Heart left ventricle (tissue), 13 donors: ENCODE measurements at regions not wholly inside any gene's neighbourhood (a gene's known extent, or its start where the extent isn't known, plus 50 kb on each side); places are given as distances from the start of the nearest gene placed in this dataset.

ENCODE experiments used
- POLR2A ChIP-seq, 2 donors: fragments of 450-650 bp; IDR thresholded peaks; one replicate each; pipeline ENCODE4 v1.6.1; 2017; ENCODE audit warnings: antibody characterized with exemption in 2 of 2, mild to moderate bottlenecking in 2 of 2, moderate library complexity in 2 of 2
- TF ChIP-seq, protein P1 (sequence below), 12 donors: fragments of 200-600 bp; sonication (generic) in 4 of 12; IDR thresholded peaks; one replicate each; pipeline versions ENCODE4 v1.5.0 to v1.8.0; 2018 to 2022; ENCODE audit warnings: antibody characterized with exemption in 12 of 12, mild to moderate bottlenecking in 5 of 12
- donor health status: ischemic (EF 13 %, LVEDD 7.1; RV severe dilation, severe dysfunction).
- donor health status: DM: no; HTN: yes; CAD: no.
- donor health status: DM: no; HTN: no; CAD: no.
- donor health status: ischemic (EF 25% LVEDD 6.9; RV normal size, moderate dysfunction).
- donor health status: ischemic (EF 25% LVEDD 5.7; RV mildly dilated, moderate dysfunction).
- donor health status: ischemic (EF 35%, LVEDD 5.7; RV mildly dilated, moderate dysfunction).
- donor health status: nonischemic (EF 11% LVEDD 7.7; RV severe dilation, severe dysfunction).
- donor health status: DM: yes; HTN: yes; CAD: no.
- donor health status: PGD.
- donor health status: ischemic (EF 29% LVEDD 5.4; RV normal size, mild dysfunction).
- donor health status: nonischemic (EF 23%, LVEDD 6.1; RV moderate dilation, normal function).

DNA sequence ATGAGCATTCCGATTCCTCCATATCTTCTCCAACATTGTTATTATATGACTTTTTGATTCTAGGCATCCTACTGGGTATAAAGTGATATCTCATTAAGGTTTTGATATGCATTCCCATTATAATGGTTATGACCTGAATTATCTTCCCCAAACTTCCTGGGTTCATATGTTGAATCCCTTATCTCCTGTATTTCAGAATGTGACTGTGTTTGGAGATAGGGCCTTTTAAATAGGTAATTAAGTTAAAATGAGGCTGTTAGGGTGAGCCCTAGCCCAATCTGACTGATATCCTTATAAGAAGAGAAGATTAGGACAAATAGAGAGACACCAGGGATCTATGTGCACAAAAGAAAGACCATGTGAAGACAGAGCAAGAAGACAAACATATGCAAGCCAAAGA, 96.9 kb upstream of the PMCH start:
- TF ChIP-seq, protein P1, sequence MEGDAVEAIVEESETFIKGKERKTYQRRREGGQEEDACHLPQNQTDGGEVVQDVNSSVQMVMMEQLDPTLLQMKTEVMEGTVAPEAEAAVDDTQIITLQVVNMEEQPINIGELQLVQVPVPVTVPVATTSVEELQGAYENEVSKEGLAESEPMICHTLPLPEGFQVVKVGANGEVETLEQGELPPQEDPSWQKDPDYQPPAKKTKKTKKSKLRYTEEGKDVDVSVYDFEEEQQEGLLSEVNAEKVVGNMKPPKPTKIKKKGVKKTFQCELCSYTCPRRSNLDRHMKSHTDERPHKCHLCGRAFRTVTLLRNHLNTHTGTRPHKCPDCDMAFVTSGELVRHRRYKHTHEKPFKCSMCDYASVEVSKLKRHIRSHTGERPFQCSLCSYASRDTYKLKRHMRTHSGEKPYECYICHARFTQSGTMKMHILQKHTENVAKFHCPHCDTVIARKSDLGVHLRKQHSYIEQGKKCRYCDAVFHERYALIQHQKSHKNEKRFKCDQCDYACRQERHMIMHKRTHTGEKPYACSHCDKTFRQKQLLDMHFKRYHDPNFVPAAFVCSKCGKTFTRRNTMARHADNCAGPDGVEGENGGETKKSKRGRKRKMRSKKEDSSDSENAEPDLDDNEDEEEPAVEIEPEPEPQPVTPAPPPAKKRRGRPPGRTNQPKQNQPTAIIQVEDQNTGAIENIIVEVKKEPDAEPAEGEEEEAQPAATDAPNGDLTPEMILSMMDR (IDR thresholded peaks at IDR 0.05) = no peak
- no peak for TF ChIP-seq POLR2A (IDR thresholded peaks at IDR 0.05)
